IMR-90 (cell line): ENCODE measurements at regions not wholly inside any gene's neighbourhood (a gene's known extent, or its start where the extent isn't known, plus 50 kb on each side); places are given as distances from the start of the nearest gene placed in this dataset.

Experiments
- ATAC-seq: fragments of 200-7000 bp; cut with Tn5 transposase; 2 replicates; pipeline ENCODE4 v1.9.1; 2020; ENCODE audit warnings: low read depth, mild to moderate bottlenecking, moderate library complexity
- BruUV-seq: library from RNA; stranded (reverse); fragments of 400-500 nt; replicated peaks from 2 replicates; lab custom pipeline; 2021; lab: Mats Ljungman, UMichigan
- CTCF ChIA-PET: fragments of 300-600 bp; formaldehyde crosslinking; extraction: SDS; loops from one replicate; lab custom pipeline; 2021; ENCODE audit warnings: antibody characterized with exemption; lab: Yijun Ruan, JAX
- POLR2A ChIA-PET: fragments of 300-600 bp; sonication (Branson Sonifier 250); formaldehyde crosslinking; loops from one replicate; lab custom pipeline; 2022; ENCODE audit warnings: antibody characterized with exemption; ENCODE audit not compliant: unreplicated experiment; lab: Charles Lee
- DNase-seq: peaks from one replicate; pipeline ENCODE4 v3.0.0; 2013
- H2AFZ ChIP-seq: replicated peaks from 2 replicates; pipeline ENCODE3; 2013; ENCODE audit warnings: low read length, mild to moderate bottlenecking; ENCODE audit not compliant: poor library complexity
- H2AK5ac ChIP-seq: 2 replicates; pipeline ENCODE4 v1.6.1; 2013; ENCODE audit warnings: low read depth, low read length, inconsistent platforms
- H2AK9ac ChIP-seq: replicated peaks from 2 replicates; pipeline ENCODE3; 2013; ENCODE audit warnings: mild to moderate bottlenecking, low read depth, low read length, moderate library complexity; ENCODE audit not compliant: poor library complexity
- H2BK120ac ChIP-seq: 2 replicates; pipeline ENCODE4 v1.6.1; 2013; ENCODE audit warnings: low read depth, low read length, inconsistent platforms
- H2BK15ac ChIP-seq: 3 replicates; pipeline ENCODE4 v1.6.1; 2013; ENCODE audit warnings: low read depth, low read length, inconsistent platforms
- H2BK20ac ChIP-seq: 2 replicates; pipeline ENCODE4 v1.6.1; 2013; ENCODE audit warnings: low read depth, mild to moderate bottlenecking, inconsistent platforms, low read length, moderate library complexity
- H2BK5ac ChIP-seq: 2 replicates; pipeline ENCODE4 v1.6.1; 2013; ENCODE audit warnings: mild to moderate bottlenecking, low read depth, low read length, inconsistent platforms; ENCODE audit not compliant: poor library complexity, severe bottlenecking
- H3K14ac ChIP-seq: replicated peaks from 2 replicates; pipeline ENCODE4 v1.6.1; 2013; ENCODE audit warnings: low read depth, low read length, inconsistent platforms
- H3K18ac ChIP-seq: 2 replicates; pipeline ENCODE4 v1.6.1; 2013; ENCODE audit warnings: low read depth, low read length, control low read depth
- H3K23ac ChIP-seq: 2 replicates; pipeline ENCODE4 v1.6.1; 2013; ENCODE audit warnings: low read depth, low read length, inconsistent platforms
- H3K27ac ChIP-seq: 2 replicates; pipeline ENCODE4 v1.5.1; 2013; ENCODE audit warnings: mild to moderate bottlenecking, control low read depth, low read length; ENCODE audit not compliant: insufficient read depth
- H3K27me3 ChIP-seq: 2 replicates; pipeline ENCODE4 v1.6.1; 2013; ENCODE audit warnings: low read length; ENCODE audit not compliant: control insufficient read depth, insufficient read depth
- H3K36me3 ChIP-seq: 2 replicates; pipeline ENCODE4 v1.6.1; 2013; ENCODE audit warnings: low read length, mixed read lengths; ENCODE audit not compliant: control insufficient read depth, insufficient read depth
- H3K4ac ChIP-seq: 2 replicates; pipeline ENCODE4 v1.6.1; 2013; ENCODE audit warnings: low read depth, low read length, inconsistent platforms
- H3K4me1 ChIP-seq: 2 replicates; pipeline ENCODE4 v1.6.1; 2013; ENCODE audit warnings: low read length, mixed read lengths; ENCODE audit not compliant: control insufficient read depth, insufficient read depth
- H3K4me2 ChIP-seq: 2 replicates; pipeline ENCODE4 v1.6.1; 2013; ENCODE audit warnings: low read depth, mild to moderate bottlenecking, control low read depth, low read length, moderate library complexity
- H3K4me3 ChIP-seq: 2 replicates; pipeline ENCODE4 v1.5.1; 2013; ENCODE audit warnings: low read depth, mild to moderate bottlenecking, control low read depth, low read length, moderate library complexity; ENCODE audit not compliant: insufficient read depth
- H3K56ac ChIP-seq: 2 replicates; pipeline ENCODE4 v1.6.1; 2013; ENCODE audit warnings: low read length, inconsistent platforms; ENCODE audit not compliant: insufficient read depth; ENCODE audit errors: extremely low read depth
- H3K79me1 ChIP-seq, 2 experiments: 2 replicates each; pipeline ENCODE4 v1.6.1; 2013; ENCODE audit warnings: low read length in 2 of 2, inconsistent platforms in 1 of 2, low read depth in 1 of 2
- H3K9ac ChIP-seq: 2 replicates; pipeline ENCODE4 v1.6.1; 2013; ENCODE audit warnings: low read depth, low read length, control low read depth
- H3K9me1 ChIP-seq: 2 replicates; pipeline ENCODE4 v1.6.1; 2013; ENCODE audit warnings: low read length, inconsistent platforms; ENCODE audit not compliant: insufficient read depth
- H3K9me3 ChIP-seq: 2 replicates; pipeline ENCODE4 v1.6.1; 2013; ENCODE audit warnings: low read length; ENCODE audit not compliant: control insufficient read depth, insufficient read depth
- H4K20me1 ChIP-seq: 2 replicates; pipeline ENCODE4 v1.6.1; 2013; ENCODE audit warnings: low read length, inconsistent platforms; ENCODE audit not compliant: insufficient read depth
- H4K5ac ChIP-seq: 2 replicates; pipeline ENCODE4 v1.6.1; 2013; ENCODE audit warnings: mild to moderate bottlenecking, low read depth, low read length, control low read depth
- H4K8ac ChIP-seq, 2 experiments: 2 replicates each; pipeline ENCODE4 v1.6.1; 2013; ENCODE audit warnings: low read depth in 2 of 2, low read length in 2 of 2, control low read depth in 1 of 2, inconsistent platforms in 1 of 2
- H4K91ac ChIP-seq: 2 replicates; pipeline ENCODE4 v1.6.1; 2013; ENCODE audit warnings: low read depth, low read length, inconsistent platforms; ENCODE audit not compliant: insufficient read depth
- CEBPB ChIP-seq: IDR thresholded peaks from 2 replicates; pipeline ENCODE4 v1.6.1; 2012; ENCODE audit warnings: low read depth, low read length, improper control_type of control experiment
- CTCF ChIP-seq: conservative IDR thresholded peaks from 2 replicates; pipeline ENCODE4 v1.5.1; 2012; ENCODE audit warnings: mild to moderate bottlenecking, low read depth, low read length, improper control_type of control experiment
- MAZ ChIP-seq: IDR thresholded peaks from 2 replicates; pipeline ENCODE4 v1.6.1; 2012; ENCODE audit warnings: low read depth, mild to moderate bottlenecking, low read length, improper control_type of control experiment, moderate library complexity, borderline replicate concordance
- MXI1 ChIP-seq: IDR thresholded peaks from 2 replicates; pipeline ENCODE4 v1.6.1; 2012; ENCODE audit warnings: low read depth, mild to moderate bottlenecking, low read length, moderate library complexity, borderline replicate concordance
- RAD21 ChIP-seq: IDR thresholded peaks from 2 replicates; pipeline ENCODE4 v1.6.1; 2012; ENCODE audit warnings: low read length, improper control_type of control experiment
- RCOR1 ChIP-seq: IDR thresholded peaks from 2 replicates; pipeline ENCODE4 v1.6.1; 2012; ENCODE audit warnings: mild to moderate bottlenecking, low read length, improper control_type of control experiment; ENCODE audit not compliant: insufficient replicate concordance
- RFX5 ChIP-seq: IDR thresholded peaks from 2 replicates; pipeline ENCODE4 v1.8.0; 2012; ENCODE audit warnings: low read depth, mild to moderate bottlenecking, low read length, moderate library complexity
- SMC3 ChIP-seq: fragments of 150-350 bp; IDR thresholded peaks from 2 replicates; pipeline ENCODE4 v1.6.1; 2016; ENCODE audit warnings: low read depth, mild to moderate bottlenecking, antibody characterized with exemption, low read length, moderate library complexity
- USF2 ChIP-seq: fragments of 150-350 bp; IDR thresholded peaks from 2 replicates; pipeline ENCODE4 v1.6.1; 2017; ENCODE audit warnings: mild to moderate bottlenecking, antibody characterized with exemption, low read length, low read depth
- WGBS, 2 experiments: methylation state at CpG; one replicate each; pipeline versions ENCODE4 v1.1.5 to v1.1.7; 2013; ENCODE audit warnings: missing lambda C conversion rate in 2 of 2; ENCODE audit not compliant: insufficient read length in 1 of 2; ENCODE audit errors: extremely low coverage in 2 of 2; 5-methylcytosine and 5-hydroxymethylcytosine counted together
- dilution Hi-C: fragments of 300-500 bp; cut with HindIII; formaldehyde crosslinking; loops from one replicate; pipeline ENCODE4 v1.14.3; 2018; ENCODE audit warnings: low sequenced_read_pairs; ENCODE audit not compliant: unreplicated experiment
- in situ Hi-C: fragments of 300-500 bp; cut with MboI; formaldehyde crosslinking; loops from 3 replicates; pipeline ENCODE4 v1.14.3; 2019; ENCODE audit warnings: low sequenced_read_pairs, inconsistent platforms, mixed read lengths
- intact Hi-C: fragments of 100-400 bp; cut with micrococcal nuclease; formaldehyde crosslinking; loops from 2 replicates; pipeline ENCODE4 v1.10.0; 2022

- no peak for ATAC-seq
- intact Hi-C loops, result loop anchor here (2.0 kb wide), 1 partner anchor 332 kb away; no protein-coding TSS in a partner anchor
Measured at GRCh38 chrX:78886550-78886949, 58.6 kb upstream of the P2RY10 start.

More at GRCh38 chrX:78886550-78886949, 58.6 kb upstream of the P2RY10 start:
- Histone ChIP-seq H3K4me1 (no peaks in the 10 kb centered on the region), H3K9me3 (no peaks in the 10 kb centered on the region), H3K27ac (no peak overlapping the region), H3K4me3 (no peak overlapping the region), H2AFZ (no peak overlapping the region), H3K23ac (no peak overlapping the region), H3K14ac (no peak overlapping the region), H3K27me3 (no peaks in the 10 kb centered on the region), H4K20me1 (no peaks in the 10 kb centered on the region), H3K36me3 (no peaks in the 10 kb centered on the region), H3K4ac (no peak overlapping the region), H3K18ac (no peak overlapping the region), H2AK5ac (no peak overlapping the region), H3K79me1 (no peaks in the 10 kb centered on the region), H2BK15ac (no peak overlapping the region), H4K8ac (no peak overlapping the region), H2BK120ac (no peak overlapping the region), H3K9me1 (no peaks in the 10 kb centered on the region), H2BK20ac (no peak overlapping the region), H2AK9ac (no peak overlapping the region), H3K9ac (no peak overlapping the region), H4K91ac (no peak overlapping the region), H4K5ac (no peak overlapping the region), H3K4me2 (no peak overlapping the region), H3K56ac (no peak overlapping the region), H2BK5ac (no peak overlapping the region)
- dilution Hi-C loops, result no loop called here
- no peak for DNase-seq
- ChIA-PET CTCF (no interaction called here), POLR2A (no interaction called here)
- no peak for TF ChIP-seq USF2
- no peak for TF ChIP-seq RCOR1
- TF ChIP-seq MAZ, result no peak
- peak; percentile 27; the same call in 1 of the 2 replicates for TF ChIP-seq RAD21
- TF ChIP-seq MXI1, result no peak
- no peak for TF ChIP-seq CEBPB
- TF ChIP-seq RFX5, result no peak
- TF ChIP-seq SMC3, result peak; percentile 31; the same call in 1 of the 2 replicates
- peak; percentile 31 for TF ChIP-seq CTCF
- no CpG with 5 or more reads among the region's 5 CpGs for WGBS, 2 experiments
- BruUV-seq, result no TSS peak
- in situ Hi-C loops, result no loop called here
